ENCODE measurements at regions not wholly inside any gene's neighbourhood (a gene's known extent, or its start where the extent isn't known, plus 50 kb on each side); places are given as distances from the start of the nearest gene placed in this dataset.

GRCh38 chr2:7437141-7437540 is 519.9 kb downstream of the RNF144A start:
- Mint-ChIP-seq H3K9me3 (peaks cover 0 to 3% (median 2%) of the 10 kb centered on the region in 7 donors), H3K36me3 (no peaks in the 10 kb centered on the region), H3K27ac (no peak overlapping the region), H3K4me1 (peaks cover 47% of the 10 kb centered on the region), H3K27me3 (ENCODE audit: low read depth in 3 of 3) (no peaks in the 10 kb centered on the region), H3K4me3 (no peak overlapping the region)
- H3K4me3 ChIP-seq (replicated peaks in 1 of 3; ENCODE audit: low read depth in 2 of 3, low read length in 3 of 3), result no peak overlapping the region
- intact Hi-C loops (cut with micrococcal nuclease), result no loop called here
- no peak overlapping the region for H3K27ac ChIP-seq (ENCODE audit: low read depth in 1 of 2, low read length in 2 of 2)
- H2AFZ ChIP-seq (ENCODE audit: insufficient read depth, low read depth, low read length, poor library complexity, severe bottlenecking), result no peak overlapping the region
- H3K4me2 ChIP-seq (replicated peaks; ENCODE audit: extremely low read depth, low read length, poor library complexity, severe bottlenecking), result no peak overlapping the region
- no peaks in the 10 kb centered on the region for H3K9me3 ChIP-seq (replicated peaks in 1 of 2; ENCODE audit: control insufficient read depth in 1 of 2, insufficient read depth in 1 of 2, low read length in 2 of 2)
- H3K4me1 ChIP-seq (ENCODE audit: control insufficient read depth in 1 of 2, insufficient read depth in 2 of 2, low read length in 2 of 2), result peaks cover 37 to 44% of the 10 kb centered on the region in 2 donors
- no peaks in the 10 kb centered on the region for H3K27me3 ChIP-seq (ENCODE audit: control insufficient read depth in 2 of 2, insufficient read depth in 2 of 2, low read length in 2 of 2)
- no peaks in the 10 kb centered on the region for H3K36me3 ChIP-seq (replicated peaks in 1 of 2; ENCODE audit: control insufficient read depth in 1 of 2, insufficient read depth in 2 of 2, low read length in 2 of 2)
- no peaks in the 10 kb centered on the region for H3K79me2 ChIP-seq (ENCODE audit: insufficient read depth, low read length)
- no peak for TF ChIP-seq CTCF (IDR thresholded peaks at IDR 0.05)
- DNase-seq, result no peak
- no peaks in the 10 kb centered on the region for H4K20me1 ChIP-seq (ENCODE audit: insufficient read depth, low read length)
- no peak overlapping the region for H3K9ac ChIP-seq (ENCODE audit: insufficient read depth, low read length, poor library complexity, severe bottlenecking)

GRCh38 chr2:7437716-7438632 is 520.8 kb downstream of the RNF144A start:
- peak overlapping the region; percentile 37 to 79 (median 69) for H3K27ac Mint-ChIP-seq
- TF ChIP-seq CTCF (IDR thresholded peaks at IDR 0.05), result no peak
- H3K9ac ChIP-seq (ENCODE audit: insufficient read depth, low read length, poor library complexity, severe bottlenecking), result peak overlapping the region; percentile 4
- H3K9me3 Mint-ChIP-seq, result peaks cover 0 to 3% (median 2%) of the 10 kb centered on the region in 7 donors
- peaks cover 0 to 2% (median 0%) of the 10 kb centered on the region in 3 donors for H3K27me3 Mint-ChIP-seq (ENCODE audit: low read depth in 3 of 3)
- peak overlapping the region; percentile 65 for H3K4me2 ChIP-seq (replicated peaks; ENCODE audit: extremely low read depth, low read length, poor library complexity, severe bottlenecking)
- H3K9me3 ChIP-seq (replicated peaks in 1 of 2; ENCODE audit: control insufficient read depth in 1 of 2, insufficient read depth in 1 of 2, low read length in 2 of 2), result no peaks in the 10 kb centered on the region
- peak overlapping the region in 2 of 3 experiments; percentile 30 to 58 for H3K4me3 ChIP-seq (replicated peaks in 1 of 3; ENCODE audit: low read depth in 2 of 3, low read length in 3 of 3)
- no peaks in the 10 kb centered on the region for H3K27me3 ChIP-seq (ENCODE audit: control insufficient read depth in 2 of 2, insufficient read depth in 2 of 2, low read length in 2 of 2)
- no peaks in the 10 kb centered on the region for H3K79me2 ChIP-seq (ENCODE audit: insufficient read depth, low read length)
- peaks cover 30 to 36% of the 10 kb centered on the region in 2 donors for H3K4me1 ChIP-seq (ENCODE audit: control insufficient read depth in 1 of 2, insufficient read depth in 2 of 2, low read length in 2 of 2)
- peak overlapping the region in 1 of 2 donors; percentile 71 for H3K27ac ChIP-seq (ENCODE audit: low read depth in 1 of 2, low read length in 2 of 2)
- no peaks in the 10 kb centered on the region for H3K36me3 ChIP-seq (replicated peaks in 1 of 2; ENCODE audit: control insufficient read depth in 1 of 2, insufficient read depth in 2 of 2, low read length in 2 of 2)
- peak overlapping the region; percentile 27 to 57 for H3K4me3 Mint-ChIP-seq
- WGBS (ENCODE audit: insufficient coverage), result 46% methylated on average over 2 of the region's 9 CpGs
- H3K36me3 Mint-ChIP-seq, result no peaks in the 10 kb centered on the region
- H4K20me1 ChIP-seq (ENCODE audit: insufficient read depth, low read length), result no peaks in the 10 kb centered on the region
- H2AFZ ChIP-seq (ENCODE audit: insufficient read depth, low read depth, low read length, poor library complexity, severe bottlenecking), result peak overlapping the region; percentile 55
- peak; percentile 25 to 39 (median 27) for DNase-seq
- intact Hi-C loops (cut with micrococcal nuclease), result no loop called here
- peaks cover 42% of the 10 kb centered on the region for H3K4me1 Mint-ChIP-seq

All from CD14-positive monocyte (primary cell).